ENCODE measurements at regions not wholly inside any gene's neighbourhood (a gene's known extent, or its start where the extent isn't known, plus 50 kb on each side); places are given as distances from the start of the nearest gene placed in this dataset.

DNA sequence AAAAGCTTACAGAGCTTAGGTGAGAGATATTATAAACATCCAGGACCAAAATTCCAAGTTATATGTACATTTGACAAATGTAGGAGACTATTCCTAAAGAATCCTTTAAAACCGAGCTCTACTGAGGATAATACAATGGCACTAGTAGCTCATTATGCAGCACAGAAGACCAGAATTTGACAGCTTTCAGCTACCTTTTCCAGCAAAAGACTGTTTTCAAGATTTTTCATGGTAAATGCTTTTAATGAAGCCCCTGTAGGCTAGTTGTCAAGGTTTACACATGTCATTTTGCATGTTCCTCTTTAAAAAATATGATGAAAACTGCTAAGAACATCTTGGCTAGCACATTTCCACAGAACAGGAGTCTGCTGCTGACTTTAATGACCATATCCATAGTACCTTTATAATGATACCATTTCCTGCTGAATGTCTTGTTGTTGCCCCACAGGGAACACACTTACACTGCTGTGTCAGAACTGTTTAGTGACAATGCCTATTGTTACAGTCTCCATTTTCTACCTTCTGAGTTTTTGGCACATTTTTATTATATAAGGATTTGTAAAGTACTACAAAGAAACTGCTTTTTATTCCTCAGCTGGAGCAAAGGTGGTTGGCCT lies 1382.3 kb downstream of the RAPGEF2 start:
- no peak overlapping the region for H2AFZ ChIP-seq (ENCODE audit: low read length)
- no TSS peak for BruUV-seq (replicated peaks)
- POLR2A ChIA-PET, result no interaction called here

DNA sequence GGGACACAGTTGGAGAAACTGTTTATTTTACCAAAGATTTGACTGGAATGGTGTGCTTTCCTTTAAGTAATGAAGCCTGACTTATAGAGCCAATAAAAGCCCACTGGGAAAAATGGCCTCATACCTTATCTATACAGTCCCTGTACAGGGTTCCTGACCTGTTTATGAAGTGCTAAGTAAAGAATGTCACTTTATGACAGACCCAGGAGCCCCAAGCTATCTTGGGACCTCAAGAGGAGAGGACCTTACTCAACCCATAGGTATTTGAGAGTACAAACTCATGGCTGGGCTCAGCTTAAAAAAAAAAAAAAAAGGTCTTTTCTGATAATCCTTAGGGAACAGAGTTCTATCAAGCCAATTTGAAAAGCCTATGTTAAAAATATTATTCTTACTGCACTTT lies 1389.3 kb downstream of the RAPGEF2 start:
- H3K4me1 ChIP-seq (ENCODE audit: insufficient read depth, low read length), result no peaks in the 10 kb centered on the region
- in situ Hi-C loops (cut with HindIII; ENCODE audit: extremely low pct_ligation_motif_present, low pct_unique_long_range_greater_than_20kb) (no loop called here), intact Hi-C loops (cut with micrococcal nuclease; ENCODE audit: unreplicated experiment) (no loop called here)
- no peak for ATAC-seq
- BruUV-seq (replicated peaks), result no TSS peak
- no peak overlapping the region for H3K27ac ChIP-seq (ENCODE audit: extremely low read length, insufficient read depth, low read length)
- no peak overlapping the region for H3K4me3 ChIP-seq (replicated peaks in 1 of 3; ENCODE audit: insufficient read depth in 1 of 3, low read depth in 2 of 3, low read length in 3 of 3)
- no peaks in the 10 kb centered on the region; a peak in 1 of 5 replicates for H3K27me3 ChIP-seq (ENCODE audit: control insufficient read depth in 1 of 2, insufficient read depth in 2 of 2, low read length in 2 of 2)
- no peak for DNase-seq (ENCODE audit: low spot score)
- no peak for FAIRE-seq
- H3K79me2 ChIP-seq (ENCODE audit: insufficient read depth, low read length), result no peaks in the 10 kb centered on the region
- H3K4me2 ChIP-seq (ENCODE audit: low read depth, low read length), result no peak overlapping the region
- POLR2A ChIA-PET, result no interaction called here
- H3K9me3 ChIP-seq (ENCODE audit: low read length), result peaks cover 7% of the 10 kb centered on the region; the same call in 1 of the 2 replicates
- H2AFZ ChIP-seq (ENCODE audit: low read length), result no peak overlapping the region
- H4K20me1 ChIP-seq (ENCODE audit: insufficient read depth, low read length), result no peaks in the 10 kb centered on the region
- no peaks in the 10 kb centered on the region for H3K36me3 ChIP-seq (replicated peaks in 1 of 2; ENCODE audit: control insufficient read depth in 1 of 2, insufficient read depth in 2 of 2, low read length in 2 of 2)
- CTCF ChIA-PET (ENCODE audit: low intra/inter-chr PET ratio, low total read pairs), result no interaction called here
- H3K9ac ChIP-seq (ENCODE audit: insufficient read depth, low read depth, low read length), result no peak overlapping the region
- TF ChIP-seq PPARG (CRISPR knock-in tag; conservative IDR thresholded peaks at IDR 0.05) (no peak), ZNF34 (CRISPR knock-in tag; IDR thresholded peaks at IDR 0.05; ENCODE audit: borderline replicate concordance) (no peak), NFE2L1 (CRISPR knock-in tag; IDR thresholded peaks at IDR 0.05; ENCODE audit: borderline replicate concordance) (no peak), NFATC3 (CRISPR knock-in tag; IDR thresholded peaks at IDR 0.05) (no peak), FOXM1 (CRISPR knock-in tag; IDR thresholded peaks at IDR 0.05) (no peak), DNMT3B (CRISPR knock-in tag; conservative IDR thresholded peaks at IDR 0.05) (no peak), ZNF17 (CRISPR knock-in tag; IDR thresholded peaks at IDR 0.05) (no peak), CHCHD3 (CRISPR knock-in tag; IDR thresholded peaks at IDR 0.05) (no peak)
- TF ChIP-seq, protein P1, sequence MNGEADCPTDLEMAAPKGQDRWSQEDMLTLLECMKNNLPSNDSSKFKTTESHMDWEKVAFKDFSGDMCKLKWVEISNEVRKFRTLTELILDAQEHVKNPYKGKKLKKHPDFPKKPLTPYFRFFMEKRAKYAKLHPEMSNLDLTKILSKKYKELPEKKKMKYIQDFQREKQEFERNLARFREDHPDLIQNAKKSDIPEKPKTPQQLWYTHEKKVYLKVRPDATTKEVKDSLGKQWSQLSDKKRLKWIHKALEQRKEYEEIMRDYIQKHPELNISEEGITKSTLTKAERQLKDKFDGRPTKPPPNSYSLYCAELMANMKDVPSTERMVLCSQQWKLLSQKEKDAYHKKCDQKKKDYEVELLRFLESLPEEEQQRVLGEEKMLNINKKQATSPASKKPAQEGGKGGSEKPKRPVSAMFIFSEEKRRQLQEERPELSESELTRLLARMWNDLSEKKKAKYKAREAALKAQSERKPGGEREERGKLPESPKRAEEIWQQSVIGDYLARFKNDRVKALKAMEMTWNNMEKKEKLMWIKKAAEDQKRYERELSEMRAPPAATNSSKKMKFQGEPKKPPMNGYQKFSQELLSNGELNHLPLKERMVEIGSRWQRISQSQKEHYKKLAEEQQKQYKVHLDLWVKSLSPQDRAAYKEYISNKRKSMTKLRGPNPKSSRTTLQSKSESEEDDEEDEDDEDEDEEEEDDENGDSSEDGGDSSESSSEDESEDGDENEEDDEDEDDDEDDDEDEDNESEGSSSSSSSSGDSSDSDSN (CRISPR knock-in tag; IDR thresholded peaks at IDR 0.05), result no peak
- TF ChIP-seq, protein P2, sequence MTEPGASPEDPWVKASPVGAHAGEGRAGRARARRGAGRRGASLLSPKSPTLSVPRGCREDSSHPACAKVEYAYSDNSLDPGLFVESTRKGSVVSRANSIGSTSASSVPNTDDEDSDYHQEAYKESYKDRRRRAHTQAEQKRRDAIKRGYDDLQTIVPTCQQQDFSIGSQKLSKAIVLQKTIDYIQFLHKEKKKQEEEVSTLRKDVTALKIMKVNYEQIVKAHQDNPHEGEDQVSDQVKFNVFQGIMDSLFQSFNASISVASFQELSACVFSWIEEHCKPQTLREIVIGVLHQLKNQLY (CRISPR knock-in tag; IDR thresholded peaks at IDR 0.05), result no peak

More for the DNA sequence above, 1382.3 kb downstream of the RAPGEF2 start:
- H3K4me1 ChIP-seq (ENCODE audit: insufficient read depth, low read length), result no peaks in the 10 kb centered on the region
- TF ChIP-seq, protein P3, sequence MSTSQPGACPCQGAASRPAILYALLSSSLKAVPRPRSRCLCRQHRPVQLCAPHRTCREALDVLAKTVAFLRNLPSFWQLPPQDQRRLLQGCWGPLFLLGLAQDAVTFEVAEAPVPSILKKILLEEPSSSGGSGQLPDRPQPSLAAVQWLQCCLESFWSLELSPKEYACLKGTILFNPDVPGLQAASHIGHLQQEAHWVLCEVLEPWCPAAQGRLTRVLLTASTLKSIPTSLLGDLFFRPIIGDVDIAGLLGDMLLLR (CRISPR knock-in tag; IDR thresholded peaks at IDR 0.05), result no peak
- TF ChIP-seq, protein P4, sequence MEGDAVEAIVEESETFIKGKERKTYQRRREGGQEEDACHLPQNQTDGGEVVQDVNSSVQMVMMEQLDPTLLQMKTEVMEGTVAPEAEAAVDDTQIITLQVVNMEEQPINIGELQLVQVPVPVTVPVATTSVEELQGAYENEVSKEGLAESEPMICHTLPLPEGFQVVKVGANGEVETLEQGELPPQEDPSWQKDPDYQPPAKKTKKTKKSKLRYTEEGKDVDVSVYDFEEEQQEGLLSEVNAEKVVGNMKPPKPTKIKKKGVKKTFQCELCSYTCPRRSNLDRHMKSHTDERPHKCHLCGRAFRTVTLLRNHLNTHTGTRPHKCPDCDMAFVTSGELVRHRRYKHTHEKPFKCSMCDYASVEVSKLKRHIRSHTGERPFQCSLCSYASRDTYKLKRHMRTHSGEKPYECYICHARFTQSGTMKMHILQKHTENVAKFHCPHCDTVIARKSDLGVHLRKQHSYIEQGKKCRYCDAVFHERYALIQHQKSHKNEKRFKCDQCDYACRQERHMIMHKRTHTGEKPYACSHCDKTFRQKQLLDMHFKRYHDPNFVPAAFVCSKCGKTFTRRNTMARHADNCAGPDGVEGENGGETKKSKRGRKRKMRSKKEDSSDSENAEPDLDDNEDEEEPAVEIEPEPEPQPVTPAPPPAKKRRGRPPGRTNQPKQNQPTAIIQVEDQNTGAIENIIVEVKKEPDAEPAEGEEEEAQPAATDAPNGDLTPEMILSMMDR (CRISPR knock-in tag; IDR thresholded peaks at IDR 0.05), result no peak
- no peak for TF ChIP-seq SIN3B (IDR thresholded peaks at IDR 0.05; ENCODE audit: low read length)
- no peak for TF ChIP-seq ELF1 (CRISPR knock-in tag; IDR thresholded peaks at IDR 0.05)
- TF ChIP-seq KLF12 (CRISPR knock-in tag; IDR thresholded peaks at IDR 0.05; ENCODE audit: borderline replicate concordance), result no peak
- H3K36me3 ChIP-seq (replicated peaks in 1 of 2; ENCODE audit: control insufficient read depth in 1 of 2, insufficient read depth in 2 of 2, low read length in 2 of 2), result no peaks in the 10 kb centered on the region
- in situ Hi-C loops (cut with HindIII; ENCODE audit: extremely low pct_ligation_motif_present, low pct_unique_long_range_greater_than_20kb) (no loop called here), intact Hi-C loops (cut with micrococcal nuclease; ENCODE audit: unreplicated experiment) (no loop called here)
- H3K4me2 ChIP-seq (ENCODE audit: low read depth, low read length), result no peak overlapping the region
- no peaks in the 10 kb centered on the region for H4K20me1 ChIP-seq (ENCODE audit: insufficient read depth, low read length)
- no peaks in the 10 kb centered on the region for H3K79me2 ChIP-seq (ENCODE audit: insufficient read depth, low read length)
- no peaks in the 10 kb centered on the region; a peak in 1 of 5 replicates for H3K27me3 ChIP-seq (ENCODE audit: control insufficient read depth in 1 of 2, insufficient read depth in 2 of 2, low read length in 2 of 2)
- 0% methylated on average over 1 of the region's 1 CpG for WGBS (ENCODE audit: low lambda C conversion rate)
- H3K4me3 ChIP-seq (replicated peaks in 1 of 3; ENCODE audit: insufficient read depth in 1 of 3, low read depth in 2 of 3, low read length in 3 of 3), result no peak overlapping the region
- CTCF ChIA-PET (ENCODE audit: low intra/inter-chr PET ratio, low total read pairs), result no interaction called here
- H3K9ac ChIP-seq (ENCODE audit: insufficient read depth, low read depth, low read length), result no peak overlapping the region
- FAIRE-seq, result no peak
- ATAC-seq, result no peak
- no peak overlapping the region for H3K27ac ChIP-seq (ENCODE audit: extremely low read length, insufficient read depth, low read length)
- no peaks in the 10 kb centered on the region for H3K9me3 ChIP-seq (ENCODE audit: low read length)
- DNase-seq (ENCODE audit: low spot score), result no peak
